ENCODE measurements at regions not wholly inside any gene's neighbourhood (a gene's known extent, or its start where the extent isn't known, plus 50 kb on each side); places are given as distances from the start of the nearest gene placed in this dataset.

DNA sequence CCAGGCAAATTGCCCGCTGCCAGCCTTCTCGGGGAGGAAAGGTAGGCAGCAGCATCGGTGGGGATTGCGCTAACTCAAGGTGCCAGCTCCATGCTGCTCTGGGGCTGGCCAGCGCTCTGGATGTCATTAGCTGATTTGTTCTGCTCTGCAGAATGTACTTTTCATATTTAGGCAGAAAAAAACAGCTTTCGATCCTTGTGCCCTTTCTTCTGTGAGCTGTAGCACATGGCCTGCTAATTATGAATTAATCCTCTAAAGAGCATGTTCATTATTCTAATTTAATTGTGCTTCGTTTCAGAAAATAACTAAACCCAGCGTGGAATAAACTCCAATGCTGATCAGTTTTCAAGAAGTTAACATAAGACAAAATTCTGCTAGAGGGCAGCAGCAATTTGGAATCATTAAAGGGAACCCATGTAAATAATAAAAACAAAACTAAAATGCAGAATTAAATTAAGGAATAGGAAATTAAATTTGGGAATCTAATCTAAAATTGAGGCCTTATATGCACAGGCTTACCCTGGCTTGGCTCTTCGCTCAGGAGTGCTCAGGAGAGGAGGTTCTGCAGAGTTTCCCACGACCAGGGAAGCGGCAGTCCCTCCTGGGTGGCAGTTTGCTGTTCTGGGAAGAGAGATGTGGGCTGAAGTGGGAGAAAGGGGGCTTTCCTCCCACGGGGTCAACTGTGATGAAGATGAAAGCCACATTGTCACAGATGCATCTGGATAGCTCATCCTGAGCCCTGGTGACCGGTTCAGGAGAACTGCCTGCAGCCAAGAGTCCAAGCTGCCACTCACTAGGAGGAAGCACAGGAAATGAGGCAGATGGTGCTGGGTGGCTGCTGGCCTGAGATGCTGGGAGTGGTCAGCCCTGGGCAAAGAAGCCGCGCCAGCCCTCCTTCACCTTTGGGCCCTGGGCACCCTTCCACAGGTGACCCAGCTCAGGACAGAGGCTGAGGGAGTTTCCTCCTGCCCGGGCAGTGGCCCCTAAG lies 93.2 kb upstream of the PKDCC start:
- WGBS, 2 donors (ENCODE audit: extremely low coverage in 2 of 2, insufficient read length in 2 of 2, insufficient replicate concordance in 1 of 2): no CpG with 5 or more reads among the region's 16 CpGs

DNA sequence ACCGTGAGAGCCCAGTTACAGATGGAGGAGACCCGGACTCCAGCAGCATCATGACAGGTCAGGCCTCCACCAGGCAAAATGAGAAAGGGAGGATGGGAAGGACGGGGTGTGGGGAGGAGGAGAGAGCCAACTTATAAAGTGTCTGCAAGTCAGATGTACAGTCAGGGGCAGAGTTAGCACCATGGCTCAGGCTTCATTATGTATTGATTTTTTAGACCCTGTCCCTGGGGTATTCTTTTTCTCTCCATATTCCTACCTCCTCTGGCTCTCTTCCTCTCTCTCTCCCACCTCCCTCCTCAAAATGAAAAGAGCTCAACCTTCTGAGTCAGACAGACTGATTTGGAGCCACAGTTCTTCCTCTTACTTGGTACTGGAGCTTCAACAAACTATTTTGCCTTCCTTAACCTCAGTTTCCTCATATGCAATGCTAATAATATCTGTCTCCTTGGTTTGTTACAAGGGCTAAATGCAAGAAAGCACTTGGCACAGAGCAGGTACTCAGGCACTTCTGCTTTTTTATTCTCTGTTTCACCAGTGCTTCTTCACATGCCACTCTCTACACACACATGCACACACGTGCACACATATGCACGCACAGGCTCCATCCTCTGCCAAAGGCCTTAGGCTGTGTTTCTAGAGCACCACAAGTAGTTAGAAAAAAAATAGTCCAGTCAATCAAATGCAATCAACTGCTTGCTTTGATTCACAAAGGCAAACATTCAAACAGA lies 92.3 kb upstream of the PKDCC start:
- Histone ChIP-seq H3K9ac (ENCODE audit: low read depth, low read length, poor library complexity) (no peak overlapping the region), H3K23ac (ENCODE audit: low read depth, low read length, poor library complexity) (no peak overlapping the region), H3K4ac (ENCODE audit: low read length) (no peak overlapping the region), H2BK5ac (ENCODE audit: low read length) (no peak overlapping the region), H2BK120ac (ENCODE audit: low read depth, low read length) (no peak overlapping the region), H3K27ac (replicated peaks; ENCODE audit: low read length) (no peak overlapping the region), H4K91ac (ENCODE audit: low read depth, low read length, poor library complexity) (no peak overlapping the region), H3K4me2 (ENCODE audit: insufficient read depth, low read length, poor library complexity, severe bottlenecking) (no peak overlapping the region), H2BK12ac (ENCODE audit: low read length) (peak overlapping the region; percentile 59), H2AK5ac (ENCODE audit: low read depth, low read length) (peak overlapping the region; percentile 23), H2AFZ (ENCODE audit: low read length) (peak overlapping the region; percentile 13), H3K4me1 (ENCODE audit: control insufficient read depth in 2 of 2, insufficient read depth in 1 of 2, low read depth in 1 of 2, low read length in 2 of 2) (peaks cover 0 to 7% of the 10 kb centered on the region in 2 donors), H3K9me3 (replicated peaks in 1 of 2; ENCODE audit: control insufficient read depth in 2 of 2, insufficient read depth in 1 of 2, low read depth in 1 of 2, low read length in 2 of 2) (no peaks in the 10 kb centered on the region), H2BK15ac (ENCODE audit: low read length) (peak overlapping the region; percentile 13), H3K4me3 (ENCODE audit: low read length in 2 of 2) (no peak overlapping the region), H4K8ac (ENCODE audit: low read depth, low read length) (no peak overlapping the region), H3K79me1 (ENCODE audit: low read depth, low read length) (no peaks in the 10 kb centered on the region), H3K18ac (ENCODE audit: low read length) (peak overlapping the region; percentile 69), H3K36me3 (replicated peaks in 1 of 2; ENCODE audit: control insufficient read depth in 2 of 2, insufficient read depth in 2 of 2, low read length in 2 of 2) (no peaks in the 10 kb centered on the region), H3K27me3 (ENCODE audit: control insufficient read depth in 3 of 3, insufficient read depth in 3 of 3, low read depth in 1 of 3, low read length in 3 of 3) (no peaks in the 10 kb centered on the region), H3K14ac (ENCODE audit: low read length) (no peak overlapping the region)
- DNase-seq (ENCODE audit: low spot score): no peak
- no CpG with 5 or more reads among the region's 5 CpGs for WGBS, 2 donors (ENCODE audit: extremely low coverage in 2 of 2, insufficient read length in 2 of 2, insufficient replicate concordance in 1 of 2)

More for the DNA sequence above, 93.2 kb upstream of the PKDCC start:
- DNase-seq (ENCODE audit: low spot score): no peak
- H2BK5ac ChIP-seq (ENCODE audit: low read length): no peak overlapping the region
- H3K23ac ChIP-seq (ENCODE audit: low read depth, low read length, poor library complexity): no peak overlapping the region
- no peak overlapping the region for H3K9ac ChIP-seq (ENCODE audit: low read depth, low read length, poor library complexity)
- H2AFZ ChIP-seq (ENCODE audit: low read length): peak overlapping the region; percentile 13
- H3K27ac ChIP-seq (replicated peaks; ENCODE audit: low read length): no peak overlapping the region
- H4K91ac ChIP-seq (ENCODE audit: low read depth, low read length, poor library complexity): no peak overlapping the region
- no peak overlapping the region for H3K4ac ChIP-seq (ENCODE audit: low read length)
- H3K4me2 ChIP-seq (ENCODE audit: insufficient read depth, low read length, poor library complexity, severe bottlenecking): no peak overlapping the region
- H3K9me3 ChIP-seq (replicated peaks in 1 of 2; ENCODE audit: control insufficient read depth in 2 of 2, insufficient read depth in 1 of 2, low read depth in 1 of 2, low read length in 2 of 2): no peaks in the 10 kb centered on the region
- no peaks in the 10 kb centered on the region for H3K27me3 ChIP-seq (ENCODE audit: control insufficient read depth in 3 of 3, insufficient read depth in 3 of 3, low read depth in 1 of 3, low read length in 3 of 3)
- H3K14ac ChIP-seq (ENCODE audit: low read length): no peak overlapping the region
- no peak overlapping the region for H4K8ac ChIP-seq (ENCODE audit: low read depth, low read length)
- H3K4me3 ChIP-seq (ENCODE audit: low read length in 2 of 2): no peak overlapping the region
- H3K18ac ChIP-seq (ENCODE audit: low read length): peak overlapping the region; percentile 69
- no peaks in the 10 kb centered on the region for H3K36me3 ChIP-seq (replicated peaks in 1 of 2; ENCODE audit: control insufficient read depth in 2 of 2, insufficient read depth in 2 of 2, low read length in 2 of 2)
- peak overlapping the region; percentile 59 for H2BK12ac ChIP-seq (ENCODE audit: low read length)
- no peaks in the 10 kb centered on the region for H3K79me1 ChIP-seq (ENCODE audit: low read depth, low read length)
- peak overlapping the region; percentile 13 for H2BK15ac ChIP-seq (ENCODE audit: low read length)
- H2BK120ac ChIP-seq (ENCODE audit: low read depth, low read length): no peak overlapping the region
- peaks cover 1 to 11% of the 10 kb centered on the region in 2 donors for H3K4me1 ChIP-seq (ENCODE audit: control insufficient read depth in 2 of 2, insufficient read depth in 1 of 2, low read depth in 1 of 2, low read length in 2 of 2)
- H2AK5ac ChIP-seq (ENCODE audit: low read depth, low read length): peak overlapping the region; percentile 23

DNA sequence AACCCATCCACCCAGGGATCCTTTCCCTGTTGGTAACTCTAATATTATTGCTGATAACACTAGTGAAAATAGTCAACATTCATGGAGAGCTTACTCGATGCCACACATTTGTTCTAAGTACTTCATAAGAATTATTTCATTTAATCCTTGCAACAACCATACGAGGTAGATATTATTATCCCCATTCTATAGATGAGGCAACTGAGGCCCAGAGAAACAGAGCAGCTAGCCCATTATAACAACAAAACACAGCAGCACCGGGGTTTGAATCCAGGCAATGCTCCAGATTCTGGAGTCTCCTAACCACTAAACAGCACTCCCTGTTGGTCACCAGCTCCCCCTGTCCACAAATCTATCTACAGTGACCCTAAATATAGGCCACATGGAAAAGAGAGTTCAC lies 90.4 kb upstream of the PKDCC start:
- no peaks in the 10 kb centered on the region for H3K27me3 ChIP-seq (ENCODE audit: control insufficient read depth in 3 of 3, insufficient read depth in 3 of 3, low read depth in 1 of 3, low read length in 3 of 3)
- DNase-seq (ENCODE audit: low spot score): no peak
- H3K27ac ChIP-seq (replicated peaks; ENCODE audit: low read length): no peak overlapping the region
- H3K23ac ChIP-seq (ENCODE audit: low read depth, low read length, poor library complexity): no peak overlapping the region
- H2AFZ ChIP-seq (ENCODE audit: low read length): no peak overlapping the region
- no peak overlapping the region for H3K14ac ChIP-seq (ENCODE audit: low read length)
- H3K9me3 ChIP-seq (replicated peaks in 1 of 2; ENCODE audit: control insufficient read depth in 2 of 2, insufficient read depth in 1 of 2, low read depth in 1 of 2, low read length in 2 of 2): no peaks in the 10 kb centered on the region
- no peak overlapping the region for H4K8ac ChIP-seq (ENCODE audit: low read depth, low read length)
- H2BK15ac ChIP-seq (ENCODE audit: low read length): no peak overlapping the region
- H2BK12ac ChIP-seq (ENCODE audit: low read length): no peak overlapping the region
- no peak overlapping the region for H2BK5ac ChIP-seq (ENCODE audit: low read length)
- no peak overlapping the region for H2BK120ac ChIP-seq (ENCODE audit: low read depth, low read length)
- H3K9ac ChIP-seq (ENCODE audit: low read depth, low read length, poor library complexity): no peak overlapping the region
- WGBS, 2 donors (ENCODE audit: extremely low coverage in 2 of 2, insufficient read length in 2 of 2, insufficient replicate concordance in 1 of 2): no CpG with 5 or more reads among the region's 3 CpGs
- peaks cover 0 to 7% of the 10 kb centered on the region in 2 donors for H3K4me1 ChIP-seq (ENCODE audit: control insufficient read depth in 2 of 2, insufficient read depth in 1 of 2, low read depth in 1 of 2, low read length in 2 of 2)
- H2AK5ac ChIP-seq (ENCODE audit: low read depth, low read length): no peak overlapping the region
- H3K4me2 ChIP-seq (ENCODE audit: insufficient read depth, low read length, poor library complexity, severe bottlenecking): no peak overlapping the region
- no peaks in the 10 kb centered on the region for H3K36me3 ChIP-seq (replicated peaks in 1 of 2; ENCODE audit: control insufficient read depth in 2 of 2, insufficient read depth in 2 of 2, low read length in 2 of 2)
- H3K79me1 ChIP-seq (ENCODE audit: low read depth, low read length): no peaks in the 10 kb centered on the region
- H3K4me3 ChIP-seq (ENCODE audit: low read length in 2 of 2): no peak overlapping the region
- H3K18ac ChIP-seq (ENCODE audit: low read length): no peak overlapping the region
- H4K91ac ChIP-seq (ENCODE audit: low read depth, low read length, poor library complexity): no peak overlapping the region
- H3K4ac ChIP-seq (ENCODE audit: low read length): no peak overlapping the region

DNA sequence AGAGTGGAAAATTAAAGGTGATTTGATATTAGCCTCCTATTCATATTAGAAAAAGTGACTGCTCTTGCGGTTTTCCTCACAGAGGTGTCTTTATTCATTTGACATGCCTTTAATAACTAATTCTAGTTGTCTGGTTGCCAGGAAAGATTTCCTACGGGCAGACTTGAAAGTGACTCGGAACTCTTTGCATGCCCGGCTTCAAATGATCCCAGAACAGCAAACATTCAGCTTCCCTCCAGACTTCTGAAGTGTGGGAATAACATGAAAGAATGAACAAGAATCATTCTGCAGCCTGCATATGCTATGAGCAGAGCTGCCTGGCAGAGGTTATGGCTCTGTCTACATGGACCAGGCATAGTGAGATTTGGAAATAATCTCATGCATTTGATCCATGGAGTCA lies 89.6 kb upstream of the PKDCC start:
- H3K27ac ChIP-seq (replicated peaks; ENCODE audit: low read length): no peak overlapping the region
- no peaks in the 10 kb centered on the region for H3K27me3 ChIP-seq (ENCODE audit: control insufficient read depth in 3 of 3, insufficient read depth in 3 of 3, low read depth in 1 of 3, low read length in 3 of 3)
- no peak overlapping the region for H3K9ac ChIP-seq (ENCODE audit: low read depth, low read length, poor library complexity)
- H3K4me3 ChIP-seq (ENCODE audit: low read length in 2 of 2): no peak overlapping the region
- H3K79me1 ChIP-seq (ENCODE audit: low read depth, low read length): no peaks in the 10 kb centered on the region
- no peak overlapping the region for H2AFZ ChIP-seq (ENCODE audit: low read length)
- no peak overlapping the region for H2BK5ac ChIP-seq (ENCODE audit: low read length)
- no peak overlapping the region for H4K91ac ChIP-seq (ENCODE audit: low read depth, low read length, poor library complexity)
- H2BK15ac ChIP-seq (ENCODE audit: low read length): no peak overlapping the region
- no peak overlapping the region for H2AK5ac ChIP-seq (ENCODE audit: low read depth, low read length)
- H2BK12ac ChIP-seq (ENCODE audit: low read length): no peak overlapping the region
- no peak overlapping the region for H3K23ac ChIP-seq (ENCODE audit: low read depth, low read length, poor library complexity)
- no peak overlapping the region for H2BK120ac ChIP-seq (ENCODE audit: low read depth, low read length)
- H3K4ac ChIP-seq (ENCODE audit: low read length): no peak overlapping the region
- H3K36me3 ChIP-seq (replicated peaks in 1 of 2; ENCODE audit: control insufficient read depth in 2 of 2, insufficient read depth in 2 of 2, low read length in 2 of 2): no peaks in the 10 kb centered on the region
- peaks cover 4 to 7% of the 10 kb centered on the region in 2 donors for H3K4me1 ChIP-seq (ENCODE audit: control insufficient read depth in 2 of 2, insufficient read depth in 1 of 2, low read depth in 1 of 2, low read length in 2 of 2)
- no peak overlapping the region for H3K18ac ChIP-seq (ENCODE audit: low read length)
- H3K9me3 ChIP-seq (replicated peaks in 1 of 2; ENCODE audit: control insufficient read depth in 2 of 2, insufficient read depth in 1 of 2, low read depth in 1 of 2, low read length in 2 of 2): no peaks in the 10 kb centered on the region
- H4K8ac ChIP-seq (ENCODE audit: low read depth, low read length): no peak overlapping the region
- no peak overlapping the region for H3K4me2 ChIP-seq (ENCODE audit: insufficient read depth, low read length, poor library complexity, severe bottlenecking)
- no peak overlapping the region for H3K14ac ChIP-seq (ENCODE audit: low read length)
- WGBS, 2 donors (ENCODE audit: extremely low coverage in 2 of 2, insufficient read length in 2 of 2, insufficient replicate concordance in 1 of 2): no CpG with 5 or more reads among the region's 4 CpGs
- DNase-seq (ENCODE audit: low spot score): no peak
